ENCODE measurements at regions not wholly inside any gene's neighbourhood (a gene's known extent, or its start where the extent isn't known, plus 50 kb on each side); places are given as distances from the start of the nearest gene placed in this dataset.
"Not testable (repeated sequence)": the region's sequence is repeated elsewhere in the genome, so short reads cannot be mapped to it uniquely, and the experiment has no call there.

DNA sequence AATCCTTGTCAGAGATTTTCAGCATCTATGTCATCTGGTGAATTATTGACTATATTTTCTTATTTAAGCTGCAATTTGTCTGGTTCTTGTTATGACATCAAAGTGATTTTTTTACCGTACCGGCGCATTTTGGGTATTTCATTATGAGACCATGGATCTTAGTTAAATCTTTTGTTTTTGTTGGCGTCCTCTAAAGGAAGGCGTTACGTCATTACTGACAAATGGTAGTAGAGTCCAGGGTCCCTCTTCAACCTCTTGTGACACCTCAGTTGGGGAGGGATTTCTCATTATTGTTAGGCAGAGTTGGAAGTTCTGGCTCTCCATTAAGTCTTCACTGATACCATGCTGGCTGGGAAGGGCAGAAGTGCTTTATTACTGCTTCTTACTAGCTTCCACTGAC, 175.8 kb upstream of the MMADHC start:
- CTCF ChIA-PET: no interaction called here
- no peak overlapping the region for H3K4me3 Mint-ChIP-seq

DNA sequence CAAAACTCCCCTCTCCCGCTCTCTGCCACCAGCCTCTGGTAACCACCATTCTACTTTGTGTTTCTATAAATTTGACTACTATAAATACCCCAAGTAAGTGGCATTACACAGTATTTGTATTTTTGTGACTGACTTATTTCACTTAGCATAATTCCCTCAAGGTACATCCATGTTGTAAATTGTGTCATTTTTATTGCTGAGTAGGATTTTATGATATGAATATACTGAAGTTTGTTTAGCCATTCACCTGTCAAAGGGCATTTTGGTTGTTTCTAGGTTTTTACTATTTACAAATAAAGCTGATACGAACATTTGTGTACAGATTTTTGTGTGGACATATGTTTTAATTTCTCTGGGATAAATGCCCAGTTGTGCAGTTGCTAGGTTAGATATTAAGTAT, 174.0 kb upstream of the MMADHC start:
- TF ChIP-seq, protein P1, sequence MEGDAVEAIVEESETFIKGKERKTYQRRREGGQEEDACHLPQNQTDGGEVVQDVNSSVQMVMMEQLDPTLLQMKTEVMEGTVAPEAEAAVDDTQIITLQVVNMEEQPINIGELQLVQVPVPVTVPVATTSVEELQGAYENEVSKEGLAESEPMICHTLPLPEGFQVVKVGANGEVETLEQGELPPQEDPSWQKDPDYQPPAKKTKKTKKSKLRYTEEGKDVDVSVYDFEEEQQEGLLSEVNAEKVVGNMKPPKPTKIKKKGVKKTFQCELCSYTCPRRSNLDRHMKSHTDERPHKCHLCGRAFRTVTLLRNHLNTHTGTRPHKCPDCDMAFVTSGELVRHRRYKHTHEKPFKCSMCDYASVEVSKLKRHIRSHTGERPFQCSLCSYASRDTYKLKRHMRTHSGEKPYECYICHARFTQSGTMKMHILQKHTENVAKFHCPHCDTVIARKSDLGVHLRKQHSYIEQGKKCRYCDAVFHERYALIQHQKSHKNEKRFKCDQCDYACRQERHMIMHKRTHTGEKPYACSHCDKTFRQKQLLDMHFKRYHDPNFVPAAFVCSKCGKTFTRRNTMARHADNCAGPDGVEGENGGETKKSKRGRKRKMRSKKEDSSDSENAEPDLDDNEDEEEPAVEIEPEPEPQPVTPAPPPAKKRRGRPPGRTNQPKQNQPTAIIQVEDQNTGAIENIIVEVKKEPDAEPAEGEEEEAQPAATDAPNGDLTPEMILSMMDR (IDR thresholded peaks at IDR 0.05): no peak
- H3K27ac Mint-ChIP-seq: no peak overlapping the region
- Histone ChIP-seq H3K27me3 (ENCODE audit: control insufficient read depth in 1 of 2, insufficient read depth in 2 of 2, low read length in 2 of 2) (no peaks in the 10 kb centered on the region), H3K4me1 (ENCODE audit: insufficient read depth, low read length) (no peaks in the 10 kb centered on the region), H3K36me3 (ENCODE audit: insufficient read depth, low read length) (no peaks in the 10 kb centered on the region), H3K27ac (ENCODE audit: low read depth in 1 of 2, low read length in 2 of 2) (no peak overlapping the region), H3K9me3 (ENCODE audit: control insufficient read depth in 1 of 2, insufficient read depth in 1 of 2, low read length in 2 of 2) (peaks cover 0 to 8% of the 10 kb centered on the region in 2 experiments), H3K4me3 (ENCODE audit: low read length) (no peak overlapping the region)
- H3K4me1 Mint-ChIP-seq (ENCODE audit: low read depth): no peaks in the 10 kb centered on the region
- DNase-seq (no peak), ATAC-seq (ENCODE audit: poor library complexity) (no peak)
- H3K36me3 Mint-ChIP-seq (ENCODE audit: low read depth): no peaks in the 10 kb centered on the region
- CTCF ChIA-PET: no interaction called here
- peaks cover 6% of the 10 kb centered on the region for H3K9me3 Mint-ChIP-seq
- no peaks in the 10 kb centered on the region for H3K27me3 Mint-ChIP-seq
- H3K4me3 Mint-ChIP-seq: no peak overlapping the region
- intact Hi-C loops (cut with DNase I, micrococcal nuclease): no loop called here
- POLR2A ChIA-PET: no interaction called here

More for the DNA sequence above, 175.8 kb upstream of the MMADHC start:
- H3K4me1 ChIP-seq (ENCODE audit: insufficient read depth, low read length): no peaks in the 10 kb centered on the region
- no peaks in the 10 kb centered on the region for H3K36me3 ChIP-seq (ENCODE audit: insufficient read depth, low read length)
- ATAC-seq (ENCODE audit: poor library complexity) (no peak), DNase-seq (no peak)
- no peak overlapping the region for H3K4me3 ChIP-seq (ENCODE audit: low read length)
- H3K27ac ChIP-seq (ENCODE audit: low read depth in 1 of 2, low read length in 2 of 2): no peak overlapping the region
- H3K9me3 ChIP-seq (ENCODE audit: control insufficient read depth in 1 of 2, insufficient read depth in 1 of 2, low read length in 2 of 2): peaks cover 0 to 8% of the 10 kb centered on the region in 2 experiments
- intact Hi-C loops (cut with DNase I, micrococcal nuclease): no loop called here
- no peaks in the 10 kb centered on the region for H3K27me3 ChIP-seq (ENCODE audit: control insufficient read depth in 1 of 2, insufficient read depth in 2 of 2, low read length in 2 of 2)
- TF ChIP-seq, protein P1 (IDR thresholded peaks at IDR 0.05): no peak
- POLR2A ChIA-PET: no interaction called here
- Mint-ChIP-seq H3K36me3 (ENCODE audit: low read depth) (no peaks in the 10 kb centered on the region), H3K4me1 (ENCODE audit: low read depth) (no peaks in the 10 kb centered on the region), H3K27ac (no peak overlapping the region), H3K27me3 (no peaks in the 10 kb centered on the region), H3K9me3 (peaks cover 3% of the 10 kb centered on the region)

DNA sequence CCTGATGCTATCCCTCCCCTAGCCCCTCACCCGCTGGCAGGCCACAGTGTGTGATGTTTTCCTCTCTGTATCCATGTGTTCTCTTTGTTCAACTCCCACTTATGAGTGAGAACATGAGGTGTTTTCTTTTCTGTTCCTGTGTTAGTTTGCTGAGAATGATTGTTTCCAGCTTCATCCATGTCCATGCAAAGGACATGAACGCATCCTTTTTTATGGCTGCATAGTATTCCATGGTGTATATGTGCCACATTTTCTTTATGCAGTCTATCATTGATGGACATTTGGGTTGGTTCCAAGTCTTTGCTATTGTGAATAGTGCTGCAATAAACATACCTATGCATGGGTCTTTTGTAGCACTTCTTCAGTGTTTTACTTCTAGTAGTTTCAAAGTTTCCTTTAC, 171.8 kb upstream of the MMADHC start:
- intact Hi-C loops (cut with DNase I, micrococcal nuclease); POLR2A ChIA-PET; H3K4me3 Mint-ChIP-seq; DNase-seq; H3K36me3 Mint-ChIP-seq (ENCODE audit: low read depth); H3K27me3 ChIP-seq (ENCODE audit: control insufficient read depth in 1 of 2, insufficient read depth in 2 of 2, low read length in 2 of 2); H3K4me1 Mint-ChIP-seq (ENCODE audit: low read depth); H3K4me1 ChIP-seq (ENCODE audit: insufficient read depth, low read length); H3K27me3 Mint-ChIP-seq; H3K27ac Mint-ChIP-seq; CTCF ChIA-PET; H3K9me3 Mint-ChIP-seq; ATAC-seq (ENCODE audit: poor library complexity); H3K27ac ChIP-seq (ENCODE audit: low read depth in 1 of 2, low read length in 2 of 2); H3K36me3 ChIP-seq (ENCODE audit: insufficient read depth, low read length); H3K4me3 ChIP-seq (ENCODE audit: low read length); H3K9me3 ChIP-seq (ENCODE audit: control insufficient read depth in 1 of 2, insufficient read depth in 1 of 2, low read length in 2 of 2): not testable (repeated sequence)

DNA sequence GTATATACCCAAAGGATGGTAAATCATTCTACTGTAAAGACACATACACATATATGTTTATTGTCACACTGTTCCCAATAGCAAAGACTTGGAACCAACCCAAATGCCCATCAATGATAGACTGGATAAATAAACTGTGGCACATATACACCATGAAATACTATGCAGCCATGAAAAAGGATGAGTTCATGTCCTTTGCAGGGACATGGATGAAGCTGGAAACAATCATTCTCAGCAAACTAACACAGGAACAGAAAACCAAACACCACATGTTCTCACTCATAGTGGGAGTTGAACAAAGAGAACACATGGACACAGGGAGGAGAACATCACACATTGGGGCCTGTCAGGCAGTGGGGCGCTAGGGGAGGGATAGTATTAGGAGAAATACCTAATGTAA, 167.1 kb upstream of the MMADHC start:
- intact Hi-C loops (cut with DNase I, micrococcal nuclease); H3K27me3 ChIP-seq (ENCODE audit: control insufficient read depth in 1 of 2, insufficient read depth in 2 of 2, low read length in 2 of 2); H3K36me3 ChIP-seq (ENCODE audit: insufficient read depth, low read length); CTCF ChIA-PET; DNase-seq; H3K36me3 Mint-ChIP-seq (ENCODE audit: low read depth); H3K4me3 Mint-ChIP-seq; ATAC-seq (ENCODE audit: poor library complexity); H3K4me1 ChIP-seq (ENCODE audit: insufficient read depth, low read length); H3K27ac ChIP-seq (ENCODE audit: low read depth in 1 of 2, low read length in 2 of 2); POLR2A ChIA-PET; H3K4me1 Mint-ChIP-seq (ENCODE audit: low read depth); H3K9me3 ChIP-seq (ENCODE audit: control insufficient read depth in 1 of 2, insufficient read depth in 1 of 2, low read length in 2 of 2); H3K9me3 Mint-ChIP-seq; H3K4me3 ChIP-seq (ENCODE audit: low read length); H3K27me3 Mint-ChIP-seq; H3K27ac Mint-ChIP-seq: not testable (repeated sequence)

All from CD4-positive, alpha-beta T cell (primary cell).